ENCODE measurements at regions not wholly inside any gene's neighbourhood (a gene's known extent, or its start where the extent isn't known, plus 50 kb on each side); places are given as distances from the start of the nearest gene placed in this dataset.

DNA sequence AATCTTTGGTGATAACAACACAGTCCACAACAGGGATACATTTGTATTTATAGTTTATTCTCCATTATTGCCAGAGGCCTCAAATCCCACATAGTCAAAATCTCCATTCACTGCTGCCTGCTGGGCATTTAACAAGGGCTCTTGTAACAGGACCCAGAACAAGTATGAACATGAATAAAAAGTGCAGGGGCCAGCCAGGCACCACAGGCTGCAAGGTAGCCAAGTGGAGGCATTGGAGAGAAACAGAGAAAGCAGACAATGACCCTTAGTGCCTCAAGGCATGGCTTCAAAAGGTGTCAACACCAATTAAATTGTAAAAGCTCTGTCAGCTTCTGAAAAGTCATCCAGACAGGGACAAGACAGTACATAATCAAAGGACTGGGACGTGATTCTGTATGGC is 116.8 kb downstream of the ATP6V1G3 start:
- TF ChIP-seq POLR2A (IDR thresholded peaks at IDR 0.05), result no peak
- TF ChIP-seq, protein P1, sequence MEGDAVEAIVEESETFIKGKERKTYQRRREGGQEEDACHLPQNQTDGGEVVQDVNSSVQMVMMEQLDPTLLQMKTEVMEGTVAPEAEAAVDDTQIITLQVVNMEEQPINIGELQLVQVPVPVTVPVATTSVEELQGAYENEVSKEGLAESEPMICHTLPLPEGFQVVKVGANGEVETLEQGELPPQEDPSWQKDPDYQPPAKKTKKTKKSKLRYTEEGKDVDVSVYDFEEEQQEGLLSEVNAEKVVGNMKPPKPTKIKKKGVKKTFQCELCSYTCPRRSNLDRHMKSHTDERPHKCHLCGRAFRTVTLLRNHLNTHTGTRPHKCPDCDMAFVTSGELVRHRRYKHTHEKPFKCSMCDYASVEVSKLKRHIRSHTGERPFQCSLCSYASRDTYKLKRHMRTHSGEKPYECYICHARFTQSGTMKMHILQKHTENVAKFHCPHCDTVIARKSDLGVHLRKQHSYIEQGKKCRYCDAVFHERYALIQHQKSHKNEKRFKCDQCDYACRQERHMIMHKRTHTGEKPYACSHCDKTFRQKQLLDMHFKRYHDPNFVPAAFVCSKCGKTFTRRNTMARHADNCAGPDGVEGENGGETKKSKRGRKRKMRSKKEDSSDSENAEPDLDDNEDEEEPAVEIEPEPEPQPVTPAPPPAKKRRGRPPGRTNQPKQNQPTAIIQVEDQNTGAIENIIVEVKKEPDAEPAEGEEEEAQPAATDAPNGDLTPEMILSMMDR (IDR thresholded peaks at IDR 0.05), result no peak
